Right lobe of liver (tissue), 6 donors: ENCODE measurements at regions not wholly inside any gene's neighbourhood (a gene's known extent, or its start where the extent isn't known, plus 50 kb on each side); places are given as distances from the start of the nearest gene placed in this dataset.

Source experiments
- ATAC-seq, 4 donors: fragments of 200-7000 bp; cut with Tn5 transposase; one replicate each; pipeline ENCODE4 v1.9.1; 2020; ENCODE audit warnings: mild to moderate bottlenecking in 4 of 4, moderate library complexity in 4 of 4
- DNase-seq, 3 donors: peaks; one replicate each; pipeline ENCODE4 v3.0.0-alpha.2; 2020
- H3K27ac ChIP-seq, 3 donors: fragments of 200-600 bp; one replicate each; pipeline ENCODE4 v1.8.0; 2022
- H3K27me3 ChIP-seq, 2 donors: fragments of 200-600 bp; one replicate each; pipeline ENCODE4 v1.8.0; 2022
- H3K36me3 ChIP-seq, 4 donors: fragments of 200-600 bp; sonication (generic) in 1 of 4; one replicate each; pipeline versions ENCODE4 v1.5.1 to v1.8.0; 2017 to 2022; ENCODE audit warnings: control low read depth in 1 of 4
- H3K4me1 ChIP-seq, 4 donors: fragments of 200-600 bp; sonication (generic) in 1 of 4; one replicate each; pipeline versions ENCODE4 v1.5.1 to v1.8.0; 2017 to 2022; ENCODE audit warnings: control low read depth in 1 of 4
- H3K4me3 ChIP-seq, 3 donors: fragments of 200-600 bp; one replicate each; pipeline ENCODE4 v1.8.0; 2022
- H3K9me3 ChIP-seq, 4 donors: fragments of 200-600 bp; sonication (generic) in 1 of 4; one replicate each; pipeline versions ENCODE4 v1.5.1 to v1.8.0; 2017 to 2022; ENCODE audit warnings: control low read depth in 1 of 4
- POLR2A ChIP-seq: fragments of 450-650 bp; IDR thresholded peaks from one replicate; pipeline ENCODE4 v1.6.1; 2017; ENCODE audit warnings: antibody characterized with exemption, mild to moderate bottlenecking
- WGBS: methylation state at CpG from one replicate; pipeline ENCODE4 v1.1.6; 2018; ENCODE audit warnings: low coverage, low lambda C conversion rate; ENCODE audit not compliant: insufficient coverage; ENCODE audit errors: missing lambda C conversion rate; 5-methylcytosine and 5-hydroxymethylcytosine counted together
- intact Hi-C, 2 donors: fragments of 100-400 bp; cut with DNase I; formaldehyde crosslinking; loops; one replicate each; pipeline versions ENCODE4 v1.11.2 to v1.14.1; 2022
- TF ChIP-seq, protein P1 (sequence below), 4 donors: fragments of 200-600 bp in 3 of 4; fragments of 450-650 bp in 1 of 4; IDR thresholded peaks; one replicate each; pipeline versions ENCODE4 v1.5.1 to v1.8.0; 2016 to 2022; ENCODE audit warnings: antibody characterized with exemption in 4 of 4, mild to moderate bottlenecking in 2 of 4
- donor health status: DM: no; HTN: yes; CAD: no.
- donor health status: DM: no; HTN: no; CAD: no.
- donor health status: DM: no; HTN: no; CAD: no.
- donor health status: DM: no; HTN: yes; CAD: no.
- donor health status: DM: no; HTN: yes; CAD: no.

DNA sequence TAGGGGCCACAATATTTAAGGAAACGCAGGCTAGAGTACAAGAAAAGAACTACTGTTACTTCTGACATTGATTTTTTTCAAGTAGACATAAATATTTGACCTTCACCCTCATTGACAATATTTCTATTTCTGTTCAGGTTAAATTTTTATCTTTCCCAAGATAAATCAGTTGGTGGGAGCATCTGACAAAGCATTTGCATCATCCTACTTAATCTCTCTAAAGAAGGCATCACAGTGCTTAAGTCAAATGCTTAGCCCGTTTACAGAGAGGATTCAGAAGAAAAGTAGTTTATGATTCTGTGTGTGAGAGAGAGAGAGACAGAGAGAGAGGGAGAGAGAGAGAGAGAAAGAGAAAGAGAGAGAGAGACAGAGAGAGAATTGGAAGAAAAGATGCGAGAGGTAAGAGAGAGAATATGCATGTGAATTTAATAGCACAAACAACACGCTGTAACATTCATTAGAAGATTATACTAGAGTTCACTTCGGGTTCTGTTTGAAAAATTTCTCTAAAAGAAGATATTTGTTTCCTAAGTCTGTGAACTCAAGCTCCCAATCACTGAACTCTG is 1093.3 kb upstream of the CDH6 start:
- H3K36me3 ChIP-seq, result no peaks in the 10 kb centered on the region
- no peaks in the 10 kb centered on the region for H3K27me3 ChIP-seq
- no peaks in the 10 kb centered on the region for H3K4me1 ChIP-seq
- H3K9me3 ChIP-seq, result no peaks in the 10 kb centered on the region
- 26% methylated on average over 4 of the region's 5 CpGs for WGBS
- no peak for TF ChIP-seq POLR2A
- TF ChIP-seq, protein P1, sequence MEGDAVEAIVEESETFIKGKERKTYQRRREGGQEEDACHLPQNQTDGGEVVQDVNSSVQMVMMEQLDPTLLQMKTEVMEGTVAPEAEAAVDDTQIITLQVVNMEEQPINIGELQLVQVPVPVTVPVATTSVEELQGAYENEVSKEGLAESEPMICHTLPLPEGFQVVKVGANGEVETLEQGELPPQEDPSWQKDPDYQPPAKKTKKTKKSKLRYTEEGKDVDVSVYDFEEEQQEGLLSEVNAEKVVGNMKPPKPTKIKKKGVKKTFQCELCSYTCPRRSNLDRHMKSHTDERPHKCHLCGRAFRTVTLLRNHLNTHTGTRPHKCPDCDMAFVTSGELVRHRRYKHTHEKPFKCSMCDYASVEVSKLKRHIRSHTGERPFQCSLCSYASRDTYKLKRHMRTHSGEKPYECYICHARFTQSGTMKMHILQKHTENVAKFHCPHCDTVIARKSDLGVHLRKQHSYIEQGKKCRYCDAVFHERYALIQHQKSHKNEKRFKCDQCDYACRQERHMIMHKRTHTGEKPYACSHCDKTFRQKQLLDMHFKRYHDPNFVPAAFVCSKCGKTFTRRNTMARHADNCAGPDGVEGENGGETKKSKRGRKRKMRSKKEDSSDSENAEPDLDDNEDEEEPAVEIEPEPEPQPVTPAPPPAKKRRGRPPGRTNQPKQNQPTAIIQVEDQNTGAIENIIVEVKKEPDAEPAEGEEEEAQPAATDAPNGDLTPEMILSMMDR (IDR thresholded peaks at IDR 0.05), result no peak
- no peak for DNase-seq
- no peak overlapping the region for H3K27ac ChIP-seq
- intact Hi-C loops, result no loop called here
- no peak overlapping the region for H3K4me3 ChIP-seq
- no peak for ATAC-seq

DNA sequence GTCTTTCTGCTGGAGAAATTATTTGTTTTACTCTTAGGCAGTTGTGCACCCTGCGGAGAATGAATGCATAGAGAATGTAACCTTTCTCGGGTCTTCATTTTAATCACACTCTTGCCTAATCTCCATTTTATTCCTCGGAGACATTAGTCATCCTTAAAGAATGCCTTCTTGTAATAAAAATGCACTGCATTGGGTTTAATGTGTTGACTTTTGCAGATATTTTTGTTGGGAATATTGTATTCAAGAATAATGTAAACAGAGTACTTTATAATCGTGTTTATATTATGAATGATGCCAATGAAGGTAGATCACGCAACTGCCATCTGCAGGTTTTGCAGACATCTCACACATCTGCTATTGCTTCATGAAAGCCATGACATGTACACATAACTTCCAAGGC is 1093.9 kb upstream of the CDH6 start:
- no peaks in the 10 kb centered on the region for H3K9me3 ChIP-seq
- TF ChIP-seq, protein P1 (IDR thresholded peaks at IDR 0.05), result no peak
- no peak for TF ChIP-seq POLR2A
- intact Hi-C loops, result no loop called here
- 43% methylated on average over 5 of the region's 5 CpGs for WGBS
- no peak for ATAC-seq
- no peak overlapping the region for H3K27ac ChIP-seq
- no peaks in the 10 kb centered on the region for H3K4me1 ChIP-seq
- H3K27me3 ChIP-seq, result no peaks in the 10 kb centered on the region
- DNase-seq, result no peak
- no peaks in the 10 kb centered on the region for H3K36me3 ChIP-seq
- no peak overlapping the region for H3K4me3 ChIP-seq

DNA sequence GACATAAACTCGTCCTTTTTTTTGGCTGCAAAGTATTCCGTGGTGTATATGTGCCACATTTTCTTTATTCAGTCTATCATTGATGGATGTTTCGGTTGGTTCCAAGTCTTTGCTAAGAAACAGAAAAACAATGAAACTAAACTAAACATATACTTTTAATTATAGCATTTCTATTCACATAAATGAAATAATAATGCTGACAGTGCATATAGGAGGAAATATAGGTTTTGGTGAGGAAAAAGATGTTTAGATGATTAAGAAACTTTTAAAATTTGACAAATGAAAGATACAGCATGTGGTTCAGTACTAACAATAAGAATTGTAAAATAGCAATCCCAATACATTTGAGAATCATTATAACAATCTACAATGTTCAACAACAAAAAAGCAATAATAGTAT is 1094.5 kb upstream of the CDH6 start:
- DNase-seq, result no peak
- ATAC-seq, result no peak
- Histone ChIP-seq H3K4me1 (no peaks in the 10 kb centered on the region), H3K27ac (no peak overlapping the region), H3K9me3 (no peaks in the 10 kb centered on the region), H3K4me3 (no peak overlapping the region), H3K36me3 (no peaks in the 10 kb centered on the region), H3K27me3 (no peaks in the 10 kb centered on the region)
- WGBS, result 50% methylated on average over 3 of the region's 3 CpGs
- intact Hi-C loops, result no loop called here
- TF ChIP-seq, protein P1 (IDR thresholded peaks at IDR 0.05), result no peak
- no peak for TF ChIP-seq POLR2A

DNA sequence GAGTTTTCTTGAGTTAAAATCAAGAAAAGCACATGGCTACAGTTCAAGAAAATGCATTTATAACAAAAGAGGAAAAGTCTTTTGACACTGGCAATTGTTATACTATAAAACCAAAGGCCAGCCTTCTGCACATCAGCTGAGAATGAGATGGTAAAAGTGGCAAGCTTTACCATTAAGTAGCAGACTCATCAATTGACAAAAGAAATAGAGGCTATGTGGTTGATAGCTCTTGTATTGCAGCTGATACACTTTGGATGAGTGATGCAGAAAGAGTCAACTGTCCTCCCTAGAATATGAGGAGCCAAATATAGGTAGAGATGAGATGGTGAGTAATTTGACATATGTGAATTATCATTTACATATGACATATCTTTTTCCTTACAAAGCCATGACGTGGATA is 1100.9 kb upstream of the CDH6 start:
- 11% methylated on average over 1 of the region's 1 CpG for WGBS
- Histone ChIP-seq H3K9me3 (no peaks in the 10 kb centered on the region), H3K27me3 (no peaks in the 10 kb centered on the region), H3K27ac (no peak overlapping the region), H3K4me1 (no peaks in the 10 kb centered on the region), H3K4me3 (no peak overlapping the region), H3K36me3 (no peaks in the 10 kb centered on the region)
- TF ChIP-seq, protein P1 (IDR thresholded peaks at IDR 0.05), result no peak
- TF ChIP-seq POLR2A, result no peak
- DNase-seq (no peak), ATAC-seq (no peak)
- intact Hi-C loops, result no loop called here
